Activated CD8-positive, alpha-beta T cell treated with anti-CD3 and anti-CD28 coated beads for 36 hours (primary cell): ENCODE measurements at regions not wholly inside any gene's neighbourhood (a gene's known extent, or its start where the extent isn't known, plus 50 kb on each side); places are given as distances from the start of the nearest gene placed in this dataset.
A peak's percentile ranks its signal among the peaks of the same experiment; 100 is the strongest.

ENCODE experiments used
- ATAC-seq: fragments of 200-7000 bp; cut with Tn5 transposase; one replicate; pipeline ENCODE4 v1.10.0; 2021; ENCODE audit warnings: mild to moderate bottlenecking, moderate library complexity
- CTCF ChIA-PET: fragments of 350-600 bp; sonication (Branson Sonifier 250); formaldehyde crosslinking; loops from one replicate; lab custom pipeline; 2021; ENCODE audit warnings: antibody characterized with exemption; lab: Charles Lee
- POLR2A ChIA-PET: fragments of 350-600 bp; sonication (Branson Sonifier 250); formaldehyde crosslinking; loops from one replicate; lab custom pipeline; 2021; ENCODE audit warnings: antibody characterized with exemption; lab: Charles Lee
- DNase-seq: peaks from one replicate; pipeline ENCODE4 v3.0.0-alpha.2; 2020
- H3K27ac Mint-ChIP-seq: one replicate; pipeline ENCODE4 v1.8.0; 2021; ENCODE audit warnings: mild to moderate bottlenecking, mixed read lengths
- H3K27me3 Mint-ChIP-seq: one replicate; pipeline ENCODE4 v1.8.0; 2021; ENCODE audit warnings: mixed read lengths
- H3K36me3 Mint-ChIP-seq: one replicate; pipeline ENCODE4 v1.8.0; 2021; ENCODE audit warnings: low read depth, mixed read lengths
- H3K4me1 Mint-ChIP-seq: one replicate; pipeline ENCODE4 v1.8.0; 2021; ENCODE audit warnings: low read depth, mixed read lengths
- H3K4me3 Mint-ChIP-seq: one replicate; pipeline ENCODE4 v1.8.0; 2021; ENCODE audit warnings: mild to moderate bottlenecking, moderate library complexity, mixed read lengths
- H3K9me3 Mint-ChIP-seq: one replicate; pipeline ENCODE4 v1.8.0; 2021; ENCODE audit warnings: mixed read lengths
- intact Hi-C: fragments of 100-400 bp; cut with micrococcal nuclease; formaldehyde crosslinking; loops from one replicate; pipeline ENCODE4 v1.10.0; 2022
- TF ChIP-seq, protein P1 (sequence below): fragments of 200-600 bp; IDR thresholded peaks from one replicate; pipeline ENCODE4 v1.8.0; 2022; ENCODE audit warnings: antibody characterized with exemption, mild to moderate bottlenecking

DNA sequence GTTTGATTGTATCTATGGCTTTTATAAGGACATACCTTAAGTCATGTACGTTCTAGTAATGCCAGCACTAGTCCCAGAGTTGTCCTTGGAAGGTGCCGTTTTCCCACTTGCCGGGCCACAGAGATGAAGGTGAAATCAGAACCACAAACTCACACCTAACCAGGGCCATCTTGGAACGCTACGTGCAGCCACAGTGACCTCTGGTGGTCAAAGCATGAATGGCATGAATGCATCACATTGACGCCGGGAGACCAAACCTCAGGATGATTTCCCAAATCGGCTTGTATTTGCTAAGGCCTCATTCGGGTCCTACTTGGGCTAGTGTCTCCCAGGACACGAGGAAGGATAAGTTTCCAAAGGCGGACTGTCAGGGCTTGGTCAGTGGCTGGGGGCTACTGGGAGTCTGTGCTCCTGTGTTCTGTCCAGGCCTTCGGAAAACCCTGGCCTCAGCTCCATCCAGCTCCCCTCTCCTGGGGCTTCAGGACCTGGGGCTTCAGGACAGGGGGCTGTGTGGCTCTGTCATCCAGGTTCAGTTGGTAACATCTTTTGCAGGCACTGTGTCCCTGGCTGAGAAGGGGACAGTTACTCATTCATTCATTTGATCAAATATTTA is 260.5 kb downstream of the PRDM2 start:
- ChIA-PET CTCF (interaction anchor here (0.6 to 3.6 kb wide), 2 partner anchors 11 to 132 kb away, joined by 3 to 16 read pairs; no protein-coding TSS in a partner anchor), POLR2A (no interaction called here)
- H3K27ac Mint-ChIP-seq = no peak overlapping the region
- peak; percentile 47 for ATAC-seq
- TF ChIP-seq, protein P1, sequence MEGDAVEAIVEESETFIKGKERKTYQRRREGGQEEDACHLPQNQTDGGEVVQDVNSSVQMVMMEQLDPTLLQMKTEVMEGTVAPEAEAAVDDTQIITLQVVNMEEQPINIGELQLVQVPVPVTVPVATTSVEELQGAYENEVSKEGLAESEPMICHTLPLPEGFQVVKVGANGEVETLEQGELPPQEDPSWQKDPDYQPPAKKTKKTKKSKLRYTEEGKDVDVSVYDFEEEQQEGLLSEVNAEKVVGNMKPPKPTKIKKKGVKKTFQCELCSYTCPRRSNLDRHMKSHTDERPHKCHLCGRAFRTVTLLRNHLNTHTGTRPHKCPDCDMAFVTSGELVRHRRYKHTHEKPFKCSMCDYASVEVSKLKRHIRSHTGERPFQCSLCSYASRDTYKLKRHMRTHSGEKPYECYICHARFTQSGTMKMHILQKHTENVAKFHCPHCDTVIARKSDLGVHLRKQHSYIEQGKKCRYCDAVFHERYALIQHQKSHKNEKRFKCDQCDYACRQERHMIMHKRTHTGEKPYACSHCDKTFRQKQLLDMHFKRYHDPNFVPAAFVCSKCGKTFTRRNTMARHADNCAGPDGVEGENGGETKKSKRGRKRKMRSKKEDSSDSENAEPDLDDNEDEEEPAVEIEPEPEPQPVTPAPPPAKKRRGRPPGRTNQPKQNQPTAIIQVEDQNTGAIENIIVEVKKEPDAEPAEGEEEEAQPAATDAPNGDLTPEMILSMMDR = peak; percentile 93
- peak; percentile 77 for DNase-seq
- H3K27me3 Mint-ChIP-seq = peaks cover 24% of the 10 kb centered on the region
- no peaks in the 10 kb centered on the region for H3K4me1 Mint-ChIP-seq
- H3K4me3 Mint-ChIP-seq = no peak overlapping the region
- intact Hi-C loops = loop anchor here (2.0 to 5.0 kb wide), 2 partner anchors 132 to 293 kb away; no protein-coding TSS in a partner anchor
- H3K9me3 Mint-ChIP-seq = no peaks in the 10 kb centered on the region
- H3K36me3 Mint-ChIP-seq = no peaks in the 10 kb centered on the region

DNA sequence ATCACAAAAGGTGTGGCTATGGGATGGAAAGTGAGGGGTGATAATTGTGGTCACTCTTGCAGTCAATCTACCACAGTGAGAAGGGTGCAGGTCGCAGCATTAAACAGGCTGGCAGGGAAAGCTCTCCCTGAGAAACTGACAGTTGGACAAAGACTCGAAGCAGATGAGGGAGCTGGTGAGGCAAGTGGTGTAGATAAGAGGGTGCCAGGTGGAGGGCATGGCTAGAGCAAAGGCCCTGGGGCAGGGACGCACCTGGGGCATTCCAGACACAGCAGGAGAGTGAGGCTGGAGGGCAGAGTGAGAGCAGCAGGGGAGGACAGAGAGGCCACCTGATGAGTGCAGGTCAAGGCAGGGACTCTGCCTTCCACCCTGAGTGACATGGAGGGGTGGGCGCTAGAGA is 264.8 kb downstream of the PRDM2 start:
- ChIA-PET POLR2A (no interaction called here), CTCF (interaction anchor here (0.6 to 3.0 kb wide), 4 partner anchors 11 to 140 kb away, joined by 3 to 8 read pairs (median 4); no protein-coding TSS in a partner anchor)
- TF ChIP-seq, protein P1 = no peak
- intact Hi-C loops = loop anchor here (5.0 kb wide), 1 partner anchor 297 kb away; no protein-coding TSS in a partner anchor
- Mint-ChIP-seq H3K9me3 (no peaks in the 10 kb centered on the region), H3K36me3 (no peaks in the 10 kb centered on the region), H3K27ac (no peak overlapping the region), H3K27me3 (peaks cover 30% of the 10 kb centered on the region), H3K4me3 (no peak overlapping the region), H3K4me1 (no peaks in the 10 kb centered on the region)
- DNase-seq = no peak
- ATAC-seq = no peak

DNA sequence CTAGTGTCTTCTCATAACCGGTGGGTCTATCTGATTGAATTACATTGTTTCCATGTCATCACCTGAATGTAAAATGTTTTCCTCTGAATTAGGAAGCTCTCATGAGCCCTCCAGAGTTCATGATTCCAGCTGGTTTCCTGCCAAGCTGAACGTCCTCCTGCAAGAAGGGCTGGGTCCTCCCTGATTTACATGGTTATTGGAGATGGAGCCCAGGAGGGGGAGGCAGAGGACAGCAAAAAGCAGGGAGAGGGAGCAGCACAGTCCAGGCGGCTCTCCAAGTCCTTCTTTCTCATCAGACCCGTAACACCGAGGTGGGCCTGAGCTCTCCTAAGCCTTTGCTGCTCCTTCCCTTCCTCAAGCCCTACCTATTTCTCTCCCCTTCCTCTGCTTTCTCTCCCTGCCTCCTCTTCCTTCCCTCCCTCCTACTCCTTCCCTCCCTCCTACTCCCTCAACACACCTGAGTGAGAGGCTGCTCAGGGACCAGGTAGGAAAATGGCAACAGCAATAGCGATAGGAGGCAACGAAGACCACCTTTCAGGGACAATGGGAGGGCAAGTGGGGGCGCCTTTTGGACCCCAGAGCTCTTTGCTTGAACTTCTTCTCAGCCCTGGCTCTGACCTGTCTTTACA is 265.9 kb downstream of the PRDM2 start:
- Mint-ChIP-seq H3K4me1 (no peaks in the 10 kb centered on the region), H3K4me3 (no peak overlapping the region), H3K36me3 (no peaks in the 10 kb centered on the region), H3K27me3 (peaks cover 27% of the 10 kb centered on the region), H3K27ac (no peak overlapping the region), H3K9me3 (peaks cover 7% of the 10 kb centered on the region)
- ChIA-PET CTCF (interaction anchor here (1.2 to 1.6 kb wide), 2 partner anchors 13 to 21 kb away, joined by 3 to 4 read pairs; no protein-coding TSS in a partner anchor), POLR2A (no interaction called here)
- DNase-seq (peak; percentile 8), ATAC-seq (no peak)
- intact Hi-C loops = no loop called here
- TF ChIP-seq, protein P1 = no peak

DNA sequence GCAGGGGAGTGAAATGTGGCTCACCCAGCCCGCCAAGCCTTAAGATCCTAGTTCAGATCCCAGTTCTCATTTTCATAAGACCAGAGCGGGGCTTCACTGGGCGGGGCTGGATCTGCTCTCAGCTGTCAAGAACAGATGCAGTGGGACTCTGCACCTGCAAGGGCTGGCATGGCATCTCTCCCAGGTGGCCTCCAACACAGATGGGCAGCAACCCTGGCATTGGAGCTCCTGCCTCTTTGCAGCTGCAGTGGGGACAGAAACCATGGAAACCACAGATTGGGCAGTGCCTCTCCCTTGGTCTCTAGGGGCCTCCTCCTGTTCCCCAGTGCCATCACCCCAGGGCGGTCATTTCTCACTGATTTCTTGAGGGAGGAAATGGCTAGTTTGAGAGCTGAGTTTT is 267.7 kb downstream of the PRDM2 start:
- POLR2A ChIA-PET = no interaction called here
- intact Hi-C loops = no loop called here
- H3K4me1 Mint-ChIP-seq = no peaks in the 10 kb centered on the region

More for the DNA sequence above, 267.7 kb downstream of the PRDM2 start:
- H3K9me3 Mint-ChIP-seq = peaks cover 15% of the 10 kb centered on the region
- no peak overlapping the region for H3K27ac Mint-ChIP-seq
- CTCF ChIA-PET = no interaction called here
- peaks cover 22% of the 10 kb centered on the region for H3K27me3 Mint-ChIP-seq
- TF ChIP-seq, protein P1 = no peak
- H3K4me3 Mint-ChIP-seq = no peak overlapping the region
- DNase-seq (no peak), ATAC-seq (no peak)
- H3K36me3 Mint-ChIP-seq = no peaks in the 10 kb centered on the region
